HG02642 (cell line): ENCODE measurements at regions not wholly inside any gene's neighbourhood (a gene's known extent, or its start where the extent isn't known, plus 50 kb on each side); places are given as distances from the start of the nearest gene placed in this dataset.
"Not testable (repeated sequence)": the region's sequence is repeated elsewhere in the genome, so short reads cannot be mapped to it uniquely, and the experiment has no call there.

Source experiments
- ATAC-seq: cut with Tn5 transposase; IDR thresholded peaks from one replicate; pipeline ENCODE4 v1.9.1; 2021; ENCODE audit warnings: mild to moderate bottlenecking; ENCODE audit not compliant: unreplicated experiment, poor library complexity

DNA sequence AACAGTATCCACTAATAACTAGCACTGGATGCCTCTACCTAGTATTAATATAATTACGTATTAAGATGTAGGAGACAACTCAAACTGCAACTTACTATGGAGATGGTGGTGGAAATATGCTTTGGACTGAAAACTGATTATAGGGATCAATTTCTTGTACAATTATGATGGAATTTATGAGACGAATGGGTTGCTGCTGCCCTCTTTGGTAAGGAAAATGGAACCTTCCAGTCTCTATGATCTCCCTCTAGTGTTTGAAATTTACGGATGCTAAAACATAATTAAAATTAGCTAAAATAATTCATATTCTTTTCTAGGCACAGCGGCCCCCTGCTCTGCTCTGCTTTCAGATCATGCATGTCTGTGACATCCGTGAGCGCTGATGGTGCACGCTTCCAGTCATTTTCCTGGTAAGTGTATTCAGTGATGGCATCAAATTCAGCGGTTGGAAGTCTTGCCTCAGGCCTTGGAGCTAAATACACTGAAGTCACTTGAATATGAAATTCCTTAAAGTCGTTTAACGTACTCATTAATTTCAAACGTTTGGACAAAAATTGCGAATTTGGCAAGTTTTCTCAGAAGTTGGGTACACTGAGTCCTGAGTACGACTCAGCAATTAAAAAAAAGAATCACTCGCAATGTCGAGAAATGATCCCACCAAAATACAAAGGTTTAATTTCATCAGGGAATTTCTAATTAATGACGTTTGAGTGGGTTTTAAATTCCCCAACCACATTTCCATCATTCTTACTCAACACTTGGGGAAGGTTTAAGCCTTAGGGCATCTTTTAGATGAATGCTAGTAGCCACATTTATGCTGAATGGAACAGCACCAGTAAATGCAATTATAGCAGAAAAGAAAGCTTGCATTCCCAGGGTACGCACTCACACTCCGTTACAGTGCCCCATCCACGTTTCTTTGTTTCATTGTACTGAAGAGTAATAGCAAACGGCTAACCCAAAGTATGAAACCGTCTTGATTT is 132.6 kb downstream of the NR2F2 start:
- ATAC-seq = no peak

GRCh38 chr15:96466389-96466947 is 136.0 kb downstream of the NR2F2 start:
- no peak for ATAC-seq

DNA sequence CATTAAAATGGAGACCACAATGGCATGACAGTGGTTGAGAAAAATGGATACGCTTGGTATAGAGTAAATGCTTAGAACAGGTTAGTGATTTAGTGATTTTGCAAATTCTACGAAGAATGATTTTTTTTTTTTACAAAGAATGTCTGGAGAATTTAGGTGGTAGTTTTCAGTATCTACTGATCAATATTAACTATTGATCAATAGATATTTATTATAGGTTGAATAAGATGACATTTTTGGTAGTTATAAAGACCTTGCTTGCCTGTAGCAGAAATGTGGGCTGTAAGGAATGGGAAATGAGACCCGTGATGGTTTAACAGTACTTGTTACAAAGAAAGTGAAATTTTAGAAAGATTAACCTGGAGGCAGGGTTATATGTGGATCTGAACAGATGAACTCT is 137.5 kb downstream of the NR2F2 start:
- ATAC-seq = no peak

DNA sequence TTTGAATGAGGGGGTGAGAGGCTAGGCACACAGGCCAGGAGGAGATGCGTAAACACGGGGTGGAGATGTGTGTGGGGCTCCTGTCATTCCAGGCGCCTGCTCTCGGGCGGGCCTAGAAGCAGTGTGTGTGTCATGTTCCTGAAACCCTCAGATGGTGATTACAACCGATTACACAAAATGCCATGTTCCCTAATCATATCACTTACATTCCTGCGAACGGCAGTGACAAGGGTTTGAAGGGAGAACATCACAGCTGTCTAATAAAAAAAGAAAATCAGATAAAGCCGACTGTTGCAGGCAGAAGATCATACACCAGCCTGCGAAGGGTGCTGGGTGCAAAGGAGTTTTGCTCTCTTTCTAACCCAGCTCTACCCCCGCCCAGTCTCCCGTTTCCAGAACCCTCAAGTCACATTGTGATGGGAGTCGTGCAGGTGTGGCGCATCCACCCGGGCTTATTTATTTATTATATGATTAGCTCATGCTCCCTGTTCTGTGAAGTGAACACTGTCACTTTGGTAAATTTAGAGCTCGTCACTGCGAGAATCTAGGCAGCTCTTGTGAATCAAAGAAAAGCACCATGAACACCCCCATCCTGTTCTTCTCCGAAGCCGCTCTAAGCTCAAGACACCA is 140.3 kb downstream of the NR2F2 start:
- no peak for ATAC-seq

DNA sequence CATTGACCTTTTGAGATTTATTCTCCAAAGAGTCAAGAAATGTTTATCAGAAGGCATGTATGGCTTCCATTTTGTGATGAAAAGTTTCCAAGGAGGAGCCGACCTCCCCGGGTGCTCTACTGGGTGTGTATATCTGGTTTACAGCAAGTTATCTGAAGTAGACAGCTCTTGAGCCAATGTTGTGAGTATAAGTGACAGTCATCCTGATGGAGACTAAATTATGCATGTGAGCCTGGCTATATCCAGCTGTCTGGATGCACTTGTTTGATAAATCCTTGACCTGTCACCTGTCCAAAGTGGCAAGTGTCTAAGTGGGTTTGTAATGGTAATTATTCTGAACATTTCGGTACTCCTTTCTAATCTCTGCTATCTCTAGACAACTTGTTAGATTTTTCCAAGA is 142.2 kb downstream of the NR2F2 start:
- no peak for ATAC-seq

GRCh38 chr15:96473556-96473955 is 143.1 kb downstream of the NR2F2 start:
- ATAC-seq = no peak

DNA sequence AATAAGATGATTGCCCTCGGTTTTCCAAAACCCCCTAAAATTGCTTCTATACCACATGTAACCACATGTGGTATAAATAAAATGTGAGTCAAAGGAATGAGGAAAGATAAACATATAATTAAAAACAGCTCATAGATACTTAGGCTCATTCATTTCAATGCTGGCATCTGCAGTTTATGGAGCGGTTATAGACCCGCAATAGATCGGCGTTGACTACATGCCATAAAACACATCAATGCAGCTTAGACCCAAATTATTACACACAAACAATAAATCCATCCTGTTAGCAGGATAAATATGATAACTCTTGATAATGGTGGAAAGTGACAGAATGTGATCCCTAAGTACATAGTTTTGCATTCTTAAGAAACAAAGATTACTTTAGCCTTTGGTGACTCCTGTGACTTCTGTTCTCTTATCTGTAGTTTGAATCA is 143.7 kb downstream of the NR2F2 start:
- ATAC-seq = no peak

DNA sequence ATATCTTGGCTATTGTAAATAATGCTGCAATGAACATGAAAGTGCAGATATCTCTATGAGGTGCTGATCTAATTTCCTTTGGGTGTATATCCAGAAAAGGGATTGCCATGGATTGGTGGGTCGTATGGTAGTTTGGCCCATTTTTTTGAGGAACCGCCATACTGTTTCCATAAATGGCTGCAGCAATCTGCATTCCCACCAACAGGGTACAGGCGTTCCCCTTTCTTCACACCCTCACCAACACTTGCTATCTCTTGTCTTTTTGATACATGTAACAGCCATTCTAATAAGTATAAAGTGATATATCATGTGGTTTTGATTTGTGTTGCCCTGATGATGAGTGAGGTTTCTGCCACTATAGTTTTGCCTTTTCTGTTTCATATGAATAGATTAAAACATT is 146.7 kb downstream of the NR2F2 start:
- no peak for ATAC-seq

GRCh38 chr15:96484412-96484811 is 153.9 kb downstream of the NR2F2 start:
- ATAC-seq = not testable (repeated sequence)

- ATAC-seq = no peak
Measured at GRCh38 chr15:96484830-96485229, 154.3 kb downstream of the NR2F2 start.

DNA sequence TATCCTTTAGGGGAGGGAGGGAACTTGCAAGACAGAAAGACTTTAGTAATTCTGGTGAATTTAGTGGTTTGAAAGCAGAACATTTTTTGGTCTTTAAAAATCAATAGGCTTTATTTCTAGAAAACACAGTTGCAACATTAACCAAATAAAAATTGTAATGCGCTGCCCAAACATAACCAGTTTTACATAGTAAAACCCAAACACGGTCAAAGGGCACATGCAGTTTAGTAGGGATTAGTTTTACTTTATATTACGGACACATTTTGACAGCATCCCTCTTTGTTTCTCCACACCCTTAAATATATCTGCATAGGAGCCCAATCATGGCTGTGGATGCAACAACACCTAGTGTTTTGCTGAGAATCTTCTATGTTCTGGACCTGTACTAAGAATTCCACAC is 156.7 kb downstream of the NR2F2 start:
- ATAC-seq = no peak

GRCh38 chr15:96491066-96491699 is 160.7 kb downstream of the NR2F2 start:
- ATAC-seq = not testable (repeated sequence)

- ATAC-seq = not testable (repeated sequence)
Measured at GRCh38 chr15:96491700-96492644, 161.5 kb downstream of the NR2F2 start.

GRCh38 chr15:96494505-96494904 is 164.0 kb downstream of the NR2F2 start:
- no peak for ATAC-seq

GRCh38 chr15:96495386-96495785 is 164.9 kb downstream of the NR2F2 start:
- ATAC-seq = no peak

GRCh38 chr15:96497951-96498350 is 167.5 kb downstream of the NR2F2 start:
- ATAC-seq = no peak

DNA sequence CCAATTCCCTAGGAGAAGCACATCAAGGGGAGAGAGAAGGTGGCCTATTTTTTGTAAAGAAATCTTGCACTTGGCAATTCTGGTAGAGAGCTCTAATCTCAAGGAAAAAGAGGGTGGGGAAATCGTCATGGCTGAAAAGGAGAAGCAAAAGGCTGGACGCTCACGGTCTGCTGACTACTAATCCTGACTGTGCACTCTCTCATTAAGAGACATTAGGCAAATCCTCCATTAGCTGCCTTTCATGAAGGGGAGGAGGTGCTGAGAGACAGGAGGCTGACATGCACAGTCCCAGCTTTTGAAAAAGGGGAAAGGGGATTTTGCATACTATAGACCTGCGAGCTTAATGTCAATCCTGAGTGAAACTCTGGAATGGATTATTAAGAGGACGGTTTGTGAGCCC is 170.0 kb downstream of the NR2F2 start:
- no peak for ATAC-seq

DNA sequence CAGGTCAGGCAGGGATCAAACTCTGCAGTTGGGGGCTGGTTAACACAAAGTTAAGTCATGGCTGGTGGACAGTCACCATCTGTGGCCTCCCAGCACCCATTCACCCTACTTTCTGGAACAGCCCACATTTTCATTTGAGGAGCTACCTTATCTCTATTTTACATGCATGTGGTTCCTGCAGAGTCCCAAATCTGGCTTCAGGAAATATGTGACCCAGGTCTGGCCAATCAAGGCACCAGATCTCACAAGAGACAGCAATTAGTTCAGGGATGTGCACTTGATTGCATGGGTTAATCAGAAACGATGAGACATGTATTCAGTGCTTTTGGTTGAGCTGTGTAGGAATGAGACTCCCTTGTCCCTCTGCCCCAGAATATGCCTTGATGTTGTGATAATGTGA is 170.9 kb downstream of the NR2F2 start:
- no peak for ATAC-seq

GRCh38 chr15:96502196-96502595 is 171.7 kb downstream of the NR2F2 start:
- no peak for ATAC-seq

GRCh38 chr15:96503276-96503675 is 172.8 kb downstream of the NR2F2 start:
- ATAC-seq = no peak
